KMS-11 (cell line): ENCODE measurements at regions not wholly inside any gene's neighbourhood (a gene's known extent, or its start where the extent isn't known, plus 50 kb on each side); places are given as distances from the start of the nearest gene placed in this dataset.

ENCODE experiments used
- H2AFZ ChIP-seq: fragments of 200-600 bp; sonication (generic); 2 replicates; pipeline ENCODE4 v1.6.1; 2016; ENCODE audit warnings: antibody characterized with exemption, mixed run types, low read depth
- H3K27ac ChIP-seq: fragments of 200-600 bp; sonication (generic); 2 replicates; pipeline ENCODE4 v1.6.1; 2016; ENCODE audit warnings: mild to moderate bottlenecking, mixed run types
- H3K27me3 ChIP-seq: fragments of 200-600 bp; sonication (generic); 2 replicates; pipeline ENCODE4 v1.6.1; 2017; ENCODE audit warnings: mild to moderate bottlenecking, low read depth, mixed run types, moderate library complexity; ENCODE audit not compliant: insufficient read depth
- H3K36me3 ChIP-seq: fragments of 200-600 bp; sonication (generic); 2 replicates; pipeline ENCODE4 v1.6.1; 2017; ENCODE audit warnings: mild to moderate bottlenecking, mixed run types; ENCODE audit not compliant: insufficient read depth
- H3K4me1 ChIP-seq: fragments of 200-600 bp; sonication (generic); 2 replicates; pipeline ENCODE4 v1.6.1; 2016; ENCODE audit warnings: mild to moderate bottlenecking, low read depth, mixed run types; ENCODE audit not compliant: poor library complexity, severe bottlenecking
- H3K4me2 ChIP-seq: fragments of 200-600 bp; sonication (generic); 2 replicates; pipeline ENCODE4 v1.7.0; 2016; ENCODE audit warnings: mild to moderate bottlenecking, mixed run types
- H3K4me3 ChIP-seq: fragments of 200-600 bp; sonication (generic); IDR thresholded peaks from 2 replicates; pipeline ENCODE4 v1.6.1; 2017; ENCODE audit warnings: low read depth, low read length, mixed read lengths; ENCODE audit not compliant: insufficient read depth
- H3K79me2 ChIP-seq: fragments of 200-600 bp; sonication (generic); 2 replicates; pipeline ENCODE4 v1.6.1; 2016; ENCODE audit warnings: low read depth, mixed run types; ENCODE audit not compliant: insufficient read depth
- H3K9ac ChIP-seq: fragments of 200-600 bp; sonication (generic); 2 replicates; pipeline ENCODE4 v1.6.1; 2016; ENCODE audit warnings: mild to moderate bottlenecking, mixed run types
- H4K20me1 ChIP-seq: fragments of 200-600 bp; sonication (generic); 2 replicates; pipeline ENCODE4 v1.6.1; 2016; ENCODE audit warnings: mild to moderate bottlenecking, mixed run types; ENCODE audit not compliant: insufficient read depth
- CTCF ChIP-seq: fragments of 200-600 bp; sonication (generic); conservative IDR thresholded peaks from 2 replicates; pipeline ENCODE4 v1.6.1; 2017; ENCODE audit warnings: low read depth, mild to moderate bottlenecking, antibody characterized with exemption, low read length, moderate library complexity, mixed read lengths

GRCh38 chr10:81696609-81697388 lies 178.2 kb upstream of the NRG3 start:
- Histone ChIP-seq H3K36me3 (no peaks in the 10 kb centered on the region), H3K79me2 (no peaks in the 10 kb centered on the region), H2AFZ (no peak overlapping the region), H3K4me3 (no peak overlapping the region), H3K27ac (no peak overlapping the region), H3K9ac (no peak overlapping the region), H3K4me2 (no peak overlapping the region), H4K20me1 (no peaks in the 10 kb centered on the region), H3K27me3 (no peaks in the 10 kb centered on the region), H3K4me1 (no peaks in the 10 kb centered on the region)
- TF ChIP-seq CTCF: no peak

DNA sequence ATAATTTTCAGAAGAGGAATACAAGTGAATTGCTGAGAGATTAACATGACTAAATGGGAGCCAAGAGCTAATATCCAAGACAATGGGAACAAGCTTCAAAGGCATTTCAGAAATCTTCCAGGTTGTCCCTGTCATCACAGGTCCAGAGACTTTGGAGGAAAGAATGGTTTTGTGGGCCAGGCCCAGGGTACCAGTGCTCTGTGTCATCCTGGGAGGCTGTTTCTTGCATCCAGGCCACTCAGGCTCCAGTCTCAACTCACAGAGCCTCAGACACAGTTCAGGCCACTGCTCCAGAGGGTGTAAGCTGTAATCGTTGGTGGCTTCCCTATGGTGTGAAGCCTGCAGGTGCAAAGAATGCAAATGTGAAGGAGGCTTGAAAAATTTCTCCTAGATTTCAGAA lies 170.4 kb upstream of the NRG3 start:
- Histone ChIP-seq H3K27me3 (no peaks in the 10 kb centered on the region), H3K4me1 (no peaks in the 10 kb centered on the region), H3K27ac (no peak overlapping the region), H3K79me2 (no peaks in the 10 kb centered on the region), H3K9ac (no peak overlapping the region), H2AFZ (no peak overlapping the region), H4K20me1 (no peaks in the 10 kb centered on the region), H3K4me3 (no peak overlapping the region), H3K4me2 (no peak overlapping the region), H3K36me3 (no peaks in the 10 kb centered on the region)
- no peak for TF ChIP-seq CTCF

GRCh38 chr10:81708416-81708815 lies 166.6 kb upstream of the NRG3 start:
- H3K4me3 ChIP-seq: no peak overlapping the region
- no peak overlapping the region for H2AFZ ChIP-seq
- no peak overlapping the region for H3K27ac ChIP-seq

GRCh38 chr10:81708929-81709328 lies 166.1 kb upstream of the NRG3 start:
- Histone ChIP-seq H3K4me2 (no peak overlapping the region), H3K4me1 (no peaks in the 10 kb centered on the region), H4K20me1 (no peaks in the 10 kb centered on the region), H3K9ac (no peak overlapping the region), H3K27me3 (no peaks in the 10 kb centered on the region), H2AFZ (no peak overlapping the region), H3K79me2 (no peaks in the 10 kb centered on the region), H3K27ac (no peak overlapping the region), H3K4me3 (no peak overlapping the region), H3K36me3 (no peaks in the 10 kb centered on the region)
- TF ChIP-seq CTCF: no peak

More at GRCh38 chr10:81708416-81708815, 166.6 kb upstream of the NRG3 start:
- Histone ChIP-seq H4K20me1 (no peaks in the 10 kb centered on the region), H3K27me3 (no peaks in the 10 kb centered on the region), H3K4me2 (no peak overlapping the region), H3K4me1 (no peaks in the 10 kb centered on the region), H3K9ac (no peak overlapping the region), H3K36me3 (no peaks in the 10 kb centered on the region), H3K79me2 (no peaks in the 10 kb centered on the region)
- TF ChIP-seq CTCF: no peak
